GM19468 (cell line): ENCODE measurements at regions not wholly inside any gene's neighbourhood (a gene's known extent, or its start where the extent isn't known, plus 50 kb on each side); places are given as distances from the start of the nearest gene placed in this dataset.

Experiments used
- ATAC-seq: cut with Tn5 transposase; IDR thresholded peaks from one replicate; pipeline ENCODE4 v1.9.1; 2021; ENCODE audit warnings: mild to moderate bottlenecking, moderate library complexity, moderate number of reproducible peaks; ENCODE audit not compliant: unreplicated experiment; ENCODE audit errors: extremely low read depth

- ATAC-seq: no peak
Measured at GRCh38 chr20:50283922-50284810, 93.5 kb downstream of the CEBPB start.

- ATAC-seq: no peak
Measured at GRCh38 chr20:50284811-50285375, 94.3 kb downstream of the CEBPB start.

GRCh38 chr20:50285376-50286173 is 94.9 kb downstream of the CEBPB start:
- ATAC-seq: no peak

GRCh38 chr20:50286174-50286511 is 95.5 kb downstream of the CEBPB start:
- no peak for ATAC-seq

- ATAC-seq: no peak
Measured at GRCh38 chr20:50286609-50287008, 96.0 kb downstream of the CEBPB start.

GRCh38 chr20:50287512-50287911 is 96.9 kb downstream of the CEBPB start:
- no peak for ATAC-seq

- ATAC-seq: no peak
Measured at GRCh38 chr20:50288128-50288623, 97.5 kb downstream of the CEBPB start.

GRCh38 chr20:50289581-50289980 is 99.0 kb downstream of the CEBPB start:
- no peak for ATAC-seq

- ATAC-seq: no peak
Measured at GRCh38 chr20:50290112-50290511, 99.5 kb downstream of the CEBPB start.

- no peak for ATAC-seq
Measured at GRCh38 chr20:50290808-50291207, 100.2 kb downstream of the CEBPB start.

GRCh38 chr20:50291254-50292078 is 100.8 kb downstream of the CEBPB start:
- ATAC-seq: no peak

GRCh38 chr20:50292079-50292590 is 101.5 kb downstream of the CEBPB start:
- no peak for ATAC-seq

- no peak for ATAC-seq
Measured at GRCh38 chr20:50292591-50293283, 102.1 kb downstream of the CEBPB start.

GRCh38 chr20:50293284-50294139 is 102.9 kb downstream of the CEBPB start:
- no peak for ATAC-seq

GRCh38 chr20:50294164-50295088 is 103.8 kb downstream of the CEBPB start:
- no peak for ATAC-seq

GRCh38 chr20:50295345-50295744 is 104.7 kb downstream of the CEBPB start:
- no peak for ATAC-seq

GRCh38 chr20:50295762-50296449 is 105.3 kb downstream of the CEBPB start:
- no peak for ATAC-seq
